ENCODE measurements at regions not wholly inside any gene's neighbourhood (a gene's known extent, or its start where the extent isn't known, plus 50 kb on each side); places are given as distances from the start of the nearest gene placed in this dataset.

- H3K36me3 Mint-ChIP-seq (ENCODE audit: low read depth, unreplicated experiment): no peaks in the 10 kb centered on the region
- no peak overlapping the region for H3K27ac Mint-ChIP-seq (ENCODE audit: unreplicated experiment)
- no peaks in the 10 kb centered on the region for H3K9me3 Mint-ChIP-seq (ENCODE audit: unreplicated experiment)
- peaks cover 2% of the 10 kb centered on the region for H3K27me3 Mint-ChIP-seq (ENCODE audit: unreplicated experiment)
- TF ChIP-seq CTCF (IDR thresholded peaks at IDR 0.05; ENCODE audit: unreplicated experiment): no peak
- no peak for DNase-seq (ENCODE audit: low spot score)
- H3K4me1 Mint-ChIP-seq (ENCODE audit: unreplicated experiment): peaks cover 7% of the 10 kb centered on the region
- no peak overlapping the region for H3K4me3 Mint-ChIP-seq (ENCODE audit: unreplicated experiment)
Measured at GRCh38 chr2:58959996-58960395, 718.9 kb upstream of the FANCL start.

GRCh38 chr2:58957188-58957840 lies 716.2 kb upstream of the FANCL start:
- H3K4me3 Mint-ChIP-seq (ENCODE audit: unreplicated experiment): no peak overlapping the region
- H3K27me3 Mint-ChIP-seq (ENCODE audit: unreplicated experiment): peaks cover 2% of the 10 kb centered on the region
- no peaks in the 10 kb centered on the region for H3K36me3 Mint-ChIP-seq (ENCODE audit: low read depth, unreplicated experiment)
- no peak for TF ChIP-seq CTCF (IDR thresholded peaks at IDR 0.05; ENCODE audit: unreplicated experiment)
- no peaks in the 10 kb centered on the region for H3K9me3 Mint-ChIP-seq (ENCODE audit: unreplicated experiment)
- no peak overlapping the region for H3K27ac Mint-ChIP-seq (ENCODE audit: unreplicated experiment)
- peaks cover 8% of the 10 kb centered on the region for H3K4me1 Mint-ChIP-seq (ENCODE audit: unreplicated experiment)
- no peak for DNase-seq (ENCODE audit: low spot score)

GRCh38 chr2:58954880-58955385 lies 713.8 kb upstream of the FANCL start:
- Mint-ChIP-seq H3K4me1 (ENCODE audit: unreplicated experiment) (peaks cover 8% of the 10 kb centered on the region), H3K36me3 (ENCODE audit: low read depth, unreplicated experiment) (no peaks in the 10 kb centered on the region), H3K27ac (ENCODE audit: unreplicated experiment) (no peak overlapping the region), H3K4me3 (ENCODE audit: unreplicated experiment) (no peak overlapping the region), H3K9me3 (ENCODE audit: unreplicated experiment) (no peaks in the 10 kb centered on the region), H3K27me3 (ENCODE audit: unreplicated experiment) (peaks cover 2% of the 10 kb centered on the region)
- DNase-seq (ENCODE audit: low spot score): no peak
- no peak for TF ChIP-seq CTCF (IDR thresholded peaks at IDR 0.05; ENCODE audit: unreplicated experiment)

- Mint-ChIP-seq H3K27me3 (ENCODE audit: unreplicated experiment) (no peaks in the 10 kb centered on the region), H3K4me3 (ENCODE audit: unreplicated experiment) (no peak overlapping the region), H3K9me3 (ENCODE audit: unreplicated experiment) (no peaks in the 10 kb centered on the region), H3K36me3 (ENCODE audit: low read depth, unreplicated experiment) (no peaks in the 10 kb centered on the region), H3K4me1 (ENCODE audit: unreplicated experiment) (peaks cover 4% of the 10 kb centered on the region), H3K27ac (ENCODE audit: unreplicated experiment) (no peak overlapping the region)
- TF ChIP-seq CTCF (IDR thresholded peaks at IDR 0.05; ENCODE audit: unreplicated experiment): no peak
- DNase-seq (ENCODE audit: low spot score): no peak
Measured at GRCh38 chr2:58951722-58952121, 710.6 kb upstream of the FANCL start.

- H3K36me3 Mint-ChIP-seq (ENCODE audit: low read depth, unreplicated experiment): no peaks in the 10 kb centered on the region
- no peaks in the 10 kb centered on the region for H3K27me3 Mint-ChIP-seq (ENCODE audit: unreplicated experiment)
- H3K27ac Mint-ChIP-seq (ENCODE audit: unreplicated experiment): no peak overlapping the region
- no peak for TF ChIP-seq CTCF (IDR thresholded peaks at IDR 0.05; ENCODE audit: unreplicated experiment)
- no peaks in the 10 kb centered on the region for H3K9me3 Mint-ChIP-seq (ENCODE audit: unreplicated experiment)
- no peak for DNase-seq (ENCODE audit: low spot score)
- H3K4me3 Mint-ChIP-seq (ENCODE audit: unreplicated experiment): no peak overlapping the region
- peaks cover 2% of the 10 kb centered on the region for H3K4me1 Mint-ChIP-seq (ENCODE audit: unreplicated experiment)
Measured at GRCh38 chr2:58950795-58951462, 709.8 kb upstream of the FANCL start.
